H9 (cell line): ENCODE measurements at regions not wholly inside any gene's neighbourhood (a gene's known extent, or its start where the extent isn't known, plus 50 kb on each side); places are given as distances from the start of the nearest gene placed in this dataset.

ENCODE experiments used
- DNase-seq: peaks from one replicate; pipeline ENCODE4 v3.0.0-alpha.2; 2017
- H2AFZ ChIP-seq: one replicate; pipeline ENCODE4 v1.6.1; 2013; ENCODE audit warnings: mild to moderate bottlenecking, low read length, control low read depth, moderate library complexity
- H2AK5ac ChIP-seq: 2 replicates; pipeline ENCODE4 v1.6.1; 2013; ENCODE audit warnings: low read length, control low read depth, mixed read lengths; ENCODE audit not compliant: insufficient read length
- H2BK120ac ChIP-seq: one replicate; pipeline ENCODE4 v1.6.1; 2013; ENCODE audit warnings: low read depth, mild to moderate bottlenecking, low read length, control low read depth, inconsistent platforms; ENCODE audit not compliant: poor library complexity, severe bottlenecking
- H2BK12ac ChIP-seq: 2 replicates; pipeline ENCODE4 v1.6.1; 2013; ENCODE audit warnings: low read length, control low read depth, mixed read lengths, low read depth; ENCODE audit not compliant: insufficient read length
- H2BK15ac ChIP-seq: 2 replicates; pipeline ENCODE4 v1.6.1; 2013; ENCODE audit warnings: low read depth, low read length, control low read depth
- H2BK20ac ChIP-seq: one replicate; pipeline ENCODE4 v1.6.1; 2013; ENCODE audit warnings: low read depth, mild to moderate bottlenecking, low read length, control low read depth, inconsistent platforms; ENCODE audit not compliant: poor library complexity, severe bottlenecking
- H2BK5ac ChIP-seq: 2 replicates; pipeline ENCODE4 v1.6.1; 2013; ENCODE audit warnings: low read length, control low read depth, mixed read lengths; ENCODE audit not compliant: insufficient read length
- H3K14ac ChIP-seq: 2 replicates; pipeline ENCODE4 v1.6.1; 2013; ENCODE audit warnings: low read length, control low read depth; ENCODE audit not compliant: insufficient read depth
- H3K18ac ChIP-seq: 2 replicates; pipeline ENCODE4 v1.6.1; 2013; ENCODE audit warnings: low read depth, mild to moderate bottlenecking, mixed read lengths, low read length, control low read depth; ENCODE audit not compliant: insufficient read length
- H3K23ac ChIP-seq: 2 replicates; pipeline ENCODE4 v1.6.1; 2013; ENCODE audit warnings: low read length, control low read depth, mixed read lengths, low read depth; ENCODE audit not compliant: insufficient read length
- H3K23me2 ChIP-seq: 2 replicates; pipeline ENCODE4 v1.6.1; 2013; ENCODE audit warnings: low read depth, mild to moderate bottlenecking, mixed read lengths, low read length, control low read depth; ENCODE audit not compliant: insufficient read length, poor library complexity, severe bottlenecking
- H3K27ac ChIP-seq: 2 replicates; pipeline ENCODE4 v1.5.1; 2013; ENCODE audit warnings: low read length, control low read depth, mixed read lengths, low read depth; ENCODE audit not compliant: insufficient read length
- H3K27me3 ChIP-seq: 2 replicates; pipeline ENCODE4 v1.6.1; 2013; ENCODE audit warnings: low read length, control low read depth, inconsistent platforms; ENCODE audit not compliant: insufficient read depth
- H3K4ac ChIP-seq: 2 replicates; pipeline ENCODE4 v1.6.1; 2013; ENCODE audit warnings: low read depth, mild to moderate bottlenecking, control low read depth, inconsistent platforms, low read length, moderate library complexity
- H3K4me1 ChIP-seq: 2 replicates; pipeline ENCODE4 v1.6.1; 2013; ENCODE audit warnings: low read length, control low read depth, inconsistent platforms; ENCODE audit not compliant: insufficient read depth
- H3K4me2 ChIP-seq: 2 replicates; pipeline ENCODE4 v1.6.1; 2013; ENCODE audit warnings: low read length, control low read depth, mixed read lengths; ENCODE audit not compliant: insufficient read length, insufficient read depth
- H3K56ac ChIP-seq: 2 replicates; pipeline ENCODE4 v1.6.1; 2013; ENCODE audit warnings: low read depth, mild to moderate bottlenecking, mixed read lengths, low read length, control low read depth; ENCODE audit not compliant: insufficient read length
- H3K79me1 ChIP-seq: 2 replicates; pipeline ENCODE4 v1.6.1; 2013; ENCODE audit warnings: low read depth, mild to moderate bottlenecking, moderate library complexity, low read length, control low read depth, inconsistent platforms; ENCODE audit not compliant: insufficient read depth, poor library complexity, severe bottlenecking
- H3K79me2 ChIP-seq: 2 replicates; pipeline ENCODE4 v1.6.1; 2013; ENCODE audit warnings: low read length, control low read depth, inconsistent platforms; ENCODE audit not compliant: insufficient read depth
- H3K9ac ChIP-seq: 2 replicates; pipeline ENCODE4 v1.6.1; 2013; ENCODE audit warnings: low read length, control low read depth, mixed read lengths; ENCODE audit not compliant: insufficient read length; ENCODE audit errors: extremely low read depth
- H3K9me3 ChIP-seq: one replicate; pipeline ENCODE4 v1.6.1; 2013; ENCODE audit warnings: low read depth, low read length, inconsistent platforms; ENCODE audit not compliant: control insufficient read depth
- H3T11ph ChIP-seq: one replicate; pipeline ENCODE4 v1.6.1; 2013; ENCODE audit warnings: mild to moderate bottlenecking, low read length, control low read depth, inconsistent platforms
- H4K20me1 ChIP-seq: one replicate; pipeline ENCODE4 v1.6.1; 2013; ENCODE audit not compliant: control insufficient read depth, insufficient read length, insufficient read depth
- H4K5ac ChIP-seq: 2 replicates; pipeline ENCODE4 v1.6.1; 2013; ENCODE audit warnings: low read depth, mild to moderate bottlenecking, mixed read lengths, low read length, control low read depth; ENCODE audit not compliant: insufficient read length
- H4K8ac ChIP-seq: replicated peaks from 2 replicates; pipeline ENCODE4 v1.6.1; 2013; ENCODE audit warnings: low read length, control low read depth, mixed read lengths, low read depth; ENCODE audit not compliant: insufficient read length
- H4K91ac ChIP-seq: 2 replicates; pipeline ENCODE4 v1.6.1; 2013; ENCODE audit warnings: low read depth, mild to moderate bottlenecking, moderate library complexity, mixed read lengths, low read length, control low read depth; ENCODE audit not compliant: insufficient read length
- H3K27ac Mint-ChIP-seq, 3 experiments: 2 replicates in 2 of 3; 3 replicates in 1 of 3; pipeline ENCODE4 v1.8.0; 2020 to 2021; ENCODE audit warnings: mixed read lengths in 3 of 3, mild to moderate bottlenecking in 1 of 3, moderate library complexity in 1 of 3
- H3K27me3 Mint-ChIP-seq: 2 replicates; pipeline ENCODE4 v1.8.0; 2021; ENCODE audit warnings: low read depth, mild to moderate bottlenecking, moderate library complexity, mixed read lengths
- H3K36me3 Mint-ChIP-seq, 3 experiments: 2 replicates in 2 of 3; 3 replicates in 1 of 3; pipeline ENCODE4 v1.8.0; 2020 to 2021; ENCODE audit warnings: low read depth in 3 of 3, mixed read lengths in 3 of 3; ENCODE audit not compliant: insufficient read depth in 1 of 3
- H3K4me1 Mint-ChIP-seq, 2 experiments: 2 replicates each; pipeline ENCODE4 v1.8.0; 2020; ENCODE audit warnings: mixed read lengths in 2 of 2
- H3K4me3 Mint-ChIP-seq, 2 experiments: 2 replicates in 1 of 2; 3 replicates in 1 of 2; pipeline ENCODE4 v1.8.0; 2020 to 2021; ENCODE audit warnings: mild to moderate bottlenecking in 2 of 2, mixed read lengths in 2 of 2, moderate library complexity in 1 of 2
- H3K9me3 Mint-ChIP-seq, 2 experiments: 2 replicates in 1 of 2; 3 replicates in 1 of 2; pipeline ENCODE4 v1.8.0; 2020; ENCODE audit warnings: mild to moderate bottlenecking in 2 of 2, mixed read lengths in 2 of 2, moderate library complexity in 1 of 2
- WGBS: extraction: QIAGEN DNeasy Blood & Tissue Kit; methylation state at CpG from one replicate; pipeline ENCODE4 v1.1.7; 2013; ENCODE audit warnings: missing lambda C conversion rate, low lambda C conversion rate, mixed read lengths; ENCODE audit not compliant: insufficient read length; ENCODE audit errors: extremely low coverage; 5-methylcytosine and 5-hydroxymethylcytosine counted together
- TF ChIP-seq, protein P1 (sequence below): fragments of 200-600 bp; sonication (generic); conservative IDR thresholded peaks from 3 replicates; pipeline ENCODE4 v1.8.0; 2021; ENCODE audit warnings: antibody characterized with exemption, mild to moderate bottlenecking

DNA sequence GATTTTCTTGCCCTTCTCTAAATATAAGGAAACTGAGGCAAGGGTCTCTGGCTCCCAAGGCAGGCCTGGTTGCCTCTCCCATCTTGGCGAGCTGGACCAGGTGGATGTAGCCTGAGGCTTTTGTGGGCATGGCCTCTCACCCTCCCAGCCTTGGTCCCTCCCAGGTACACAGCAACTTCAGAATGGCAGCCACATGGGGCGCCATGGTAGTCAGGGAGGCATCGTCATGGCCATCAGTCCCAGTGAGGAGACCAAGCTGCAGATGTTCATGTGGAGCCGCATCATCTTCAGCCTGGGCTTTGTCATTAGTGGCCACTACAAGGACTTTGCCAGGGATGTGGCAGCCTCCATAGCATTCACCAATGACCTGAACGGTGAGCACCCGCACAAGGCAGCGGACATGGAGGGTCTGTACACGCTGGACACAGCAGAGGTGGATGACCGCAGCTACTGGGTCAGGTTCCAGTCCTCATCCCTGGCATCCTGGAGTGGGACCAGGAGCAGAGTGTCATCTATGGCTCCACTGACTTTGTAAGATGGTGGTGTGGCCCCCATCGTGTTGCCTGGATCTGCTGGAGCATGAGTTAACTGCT is 165.8 kb upstream of the ZNF267 start:
- no peaks in the 10 kb centered on the region for H3K9me3 ChIP-seq
- Mint-ChIP-seq H3K4me3 (no peak overlapping the region), H3K36me3 (peaks cover 39 to 62% (median 60%) of the 10 kb centered on the region in 3 experiments; a peak in 6 of 7 replicates), H3K4me1 (peaks cover 13 to 15% of the 10 kb centered on the region in 2 experiments), H3K27ac (no peak overlapping the region), H3K27me3 (no peaks in the 10 kb centered on the region), H3K9me3 (peaks cover 0 to 2% of the 10 kb centered on the region in 2 experiments; a peak in 1 of 5 replicates)
- H3T11ph ChIP-seq: no peak overlapping the region
- H3K4ac ChIP-seq: no peak overlapping the region
- H2AK5ac ChIP-seq: no peak overlapping the region
- H3K9ac ChIP-seq: no peak overlapping the region
- H3K56ac ChIP-seq: no peak overlapping the region
- no peak overlapping the region for H3K18ac ChIP-seq
- H2AFZ ChIP-seq: no peak overlapping the region
- no peak overlapping the region for H2BK120ac ChIP-seq
- H4K20me1 ChIP-seq: no peaks in the 10 kb centered on the region
- H3K4me1 ChIP-seq: peaks cover 3% of the 10 kb centered on the region; the same call in 1 of the 2 replicates
- no peak overlapping the region for H4K91ac ChIP-seq
- DNase-seq: no peak
- no peaks in the 10 kb centered on the region for H3K23me2 ChIP-seq
- H2BK12ac ChIP-seq: no peak overlapping the region
- no peak overlapping the region for H3K23ac ChIP-seq
- TF ChIP-seq, protein P1, sequence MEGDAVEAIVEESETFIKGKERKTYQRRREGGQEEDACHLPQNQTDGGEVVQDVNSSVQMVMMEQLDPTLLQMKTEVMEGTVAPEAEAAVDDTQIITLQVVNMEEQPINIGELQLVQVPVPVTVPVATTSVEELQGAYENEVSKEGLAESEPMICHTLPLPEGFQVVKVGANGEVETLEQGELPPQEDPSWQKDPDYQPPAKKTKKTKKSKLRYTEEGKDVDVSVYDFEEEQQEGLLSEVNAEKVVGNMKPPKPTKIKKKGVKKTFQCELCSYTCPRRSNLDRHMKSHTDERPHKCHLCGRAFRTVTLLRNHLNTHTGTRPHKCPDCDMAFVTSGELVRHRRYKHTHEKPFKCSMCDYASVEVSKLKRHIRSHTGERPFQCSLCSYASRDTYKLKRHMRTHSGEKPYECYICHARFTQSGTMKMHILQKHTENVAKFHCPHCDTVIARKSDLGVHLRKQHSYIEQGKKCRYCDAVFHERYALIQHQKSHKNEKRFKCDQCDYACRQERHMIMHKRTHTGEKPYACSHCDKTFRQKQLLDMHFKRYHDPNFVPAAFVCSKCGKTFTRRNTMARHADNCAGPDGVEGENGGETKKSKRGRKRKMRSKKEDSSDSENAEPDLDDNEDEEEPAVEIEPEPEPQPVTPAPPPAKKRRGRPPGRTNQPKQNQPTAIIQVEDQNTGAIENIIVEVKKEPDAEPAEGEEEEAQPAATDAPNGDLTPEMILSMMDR: no peak
- H2BK5ac ChIP-seq: no peak overlapping the region
- no peak overlapping the region for H2BK20ac ChIP-seq
- H4K5ac ChIP-seq: no peak overlapping the region
- no peaks in the 10 kb centered on the region for H3K27me3 ChIP-seq
- no peaks in the 10 kb centered on the region for H3K79me2 ChIP-seq
- no peak overlapping the region for H4K8ac ChIP-seq
- no peak overlapping the region for H2BK15ac ChIP-seq
- H3K79me1 ChIP-seq: no peaks in the 10 kb centered on the region
- no peak overlapping the region for H3K27ac ChIP-seq
- no peak overlapping the region for H3K4me2 ChIP-seq
- no peak overlapping the region; the same call in 1 of the 2 replicates for H3K14ac ChIP-seq
- WGBS: no CpG with 5 or more reads among the region's 10 CpGs
